SW 1271 (cell line): ENCODE measurements at regions not wholly inside any gene's neighbourhood (a gene's known extent, or its start where the extent isn't known, plus 50 kb on each side); places are given as distances from the start of the nearest gene placed in this dataset.
"Not testable (repeated sequence)": the region's sequence is repeated elsewhere in the genome, so short reads cannot be mapped to it uniquely, and the experiment has no call there.

Experiments
- DNase-seq, 2 experiments: peaks; one replicate each; lab custom pipeline; 2025; lab: John Stamatoyannopoulos, UW

DNA sequence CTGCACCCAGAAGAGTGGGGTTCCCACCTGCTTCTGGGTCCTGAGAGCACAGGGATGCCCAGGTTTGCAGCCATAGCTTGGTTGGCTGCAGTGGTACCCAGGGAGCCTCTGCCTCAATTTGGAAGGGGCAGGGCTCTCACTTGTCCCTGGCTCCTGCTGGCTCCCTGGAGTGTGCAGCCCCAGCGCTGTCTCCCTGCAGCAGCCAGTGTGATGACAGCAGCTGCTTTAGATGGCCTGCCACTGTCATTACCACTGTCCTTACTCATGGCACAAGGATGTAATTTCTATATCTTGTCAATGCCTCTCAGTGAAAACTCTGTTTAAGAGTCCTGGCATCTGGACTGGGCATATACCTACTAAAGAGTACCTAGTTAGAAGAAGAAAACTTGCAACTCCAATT, 250.9 kb downstream of the KIF20B start:
- no peak for DNase-seq

DNA sequence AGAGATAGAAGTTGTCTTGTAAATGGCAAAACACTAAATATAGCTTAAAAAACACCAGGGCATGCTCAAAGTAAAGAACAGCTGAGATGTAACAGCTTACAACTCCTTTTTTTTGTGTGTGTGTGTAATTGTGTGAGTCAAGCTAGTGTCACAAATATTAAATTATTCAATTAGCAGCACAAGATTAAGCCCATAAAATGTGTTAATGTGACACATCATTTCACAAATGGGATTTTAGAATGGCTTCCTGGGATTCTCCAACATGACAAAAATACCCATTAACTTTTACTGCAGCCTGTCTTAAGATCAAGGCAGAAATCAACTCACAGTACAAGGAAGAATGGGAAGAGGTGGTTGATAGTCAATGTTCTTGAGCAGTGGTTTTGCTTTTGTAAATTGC, 251.4 kb downstream of the KIF20B start:
- DNase-seq, result no peak

- DNase-seq, result no peak
Measured at GRCh38 chr10:89954061-89954460, 252.7 kb downstream of the KIF20B start.

DNA sequence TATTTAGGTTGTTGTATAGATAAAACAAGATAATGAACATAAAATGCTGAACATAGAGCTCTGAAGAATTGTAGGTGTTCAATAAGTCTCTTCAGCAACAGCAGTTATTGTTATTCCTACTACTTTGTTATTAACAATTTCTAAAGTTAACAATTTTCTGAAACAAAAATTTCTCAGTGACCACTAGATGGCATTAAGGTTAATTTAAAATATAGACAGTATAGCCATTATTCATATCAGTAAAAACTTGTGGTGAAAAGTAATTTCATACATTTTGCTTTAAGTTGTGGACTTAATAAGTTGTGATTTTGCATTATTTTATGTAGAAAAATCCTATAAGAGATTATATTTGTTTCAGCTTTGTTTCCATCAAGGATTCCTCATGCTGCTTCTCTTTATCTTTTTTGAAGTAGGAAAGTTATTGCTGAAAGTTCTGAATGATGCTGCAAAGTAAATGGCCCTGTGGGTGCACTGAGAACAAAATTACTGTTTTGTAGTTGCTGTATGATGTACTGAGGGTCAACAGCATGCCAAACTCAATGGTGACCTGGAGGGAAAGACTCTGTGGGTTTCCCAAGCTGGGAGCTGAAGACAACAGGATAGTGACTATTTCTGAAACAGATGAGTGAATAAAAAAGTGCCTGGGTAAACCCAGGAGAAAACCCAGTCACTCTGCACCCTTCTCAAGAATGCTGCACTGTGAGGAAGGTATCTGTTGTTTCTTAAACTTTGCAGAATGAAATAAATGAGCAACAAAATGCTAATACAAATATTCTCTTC, 253.6 kb downstream of the KIF20B start:
- DNase-seq, result peak in 1 of 2 experiments; percentile 16

DNA sequence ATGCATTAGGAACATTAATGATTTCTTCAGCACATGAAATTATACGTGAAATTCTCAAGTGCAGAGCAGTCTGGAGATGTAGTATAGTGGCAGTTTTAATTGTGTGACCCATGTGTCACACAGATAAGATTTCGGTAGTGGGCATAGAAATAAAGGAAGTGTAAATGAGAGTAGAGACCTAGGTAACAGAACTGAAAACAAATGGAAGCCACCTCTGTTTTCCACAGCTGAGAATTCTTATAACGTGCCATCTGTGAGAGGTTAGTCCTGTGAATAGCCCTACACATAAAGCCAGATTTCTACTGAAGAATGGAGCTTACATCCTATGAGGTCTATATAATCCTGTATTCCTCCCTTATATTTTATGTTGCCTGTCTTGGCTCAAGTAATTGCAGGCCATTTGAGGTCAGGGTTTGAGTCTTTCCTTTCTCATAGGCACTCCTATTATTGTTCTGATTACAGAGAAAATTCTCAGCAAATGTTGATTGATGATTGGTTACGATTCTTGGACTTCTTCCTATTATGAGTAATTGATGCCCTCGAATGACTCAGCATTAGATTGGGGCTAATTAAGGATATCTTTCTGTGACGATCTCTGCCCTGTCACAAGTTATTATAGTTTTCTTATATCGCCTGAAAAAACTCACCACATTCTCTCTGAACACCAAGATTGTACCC, 258.2 kb downstream of the KIF20B start:
- DNase-seq, result no peak

DNA sequence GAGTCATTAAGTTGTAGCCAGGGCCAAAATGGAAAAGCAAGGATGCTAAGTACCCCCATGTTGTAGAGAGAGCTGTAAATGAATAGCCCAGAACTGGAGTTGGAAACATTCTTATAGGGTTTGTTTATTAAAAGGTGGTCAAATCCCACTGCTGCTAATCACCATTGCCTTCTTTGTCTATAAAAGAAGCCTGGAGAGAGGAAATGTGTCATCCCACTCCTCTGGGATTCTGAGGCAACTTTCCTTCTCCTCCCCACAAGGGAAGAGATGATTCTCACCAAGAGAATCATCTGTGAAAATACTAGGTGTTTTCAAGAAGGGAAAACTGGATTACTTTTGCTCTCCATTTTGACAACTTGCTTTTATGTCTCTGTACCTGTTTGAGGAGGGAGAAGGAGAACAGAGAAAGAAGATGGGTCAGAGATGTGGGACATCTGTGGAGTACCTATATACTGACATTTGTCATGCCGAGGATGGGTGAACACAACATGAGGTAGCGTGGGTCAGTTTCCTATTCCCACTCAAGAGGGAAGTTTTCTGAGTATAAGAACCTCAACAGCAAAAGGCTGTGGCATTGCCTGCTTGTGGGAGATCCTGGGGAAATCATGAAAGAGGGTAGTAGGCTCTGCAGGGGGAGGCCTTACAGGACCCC, 262.2 kb downstream of the KIF20B start:
- no peak for DNase-seq

- no peak for DNase-seq
Measured at GRCh38 chr10:89966211-89966610, 264.8 kb downstream of the KIF20B start.

GRCh38 chr10:89973326-89973725, 271.9 kb downstream of the KIF20B start:
- DNase-seq, result no peak

GRCh38 chr10:89975071-89975470, 273.7 kb downstream of the KIF20B start:
- DNase-seq, result no peak

- DNase-seq, result no peak
Measured at GRCh38 chr10:89975771-89976170, 274.4 kb downstream of the KIF20B start.

DNA sequence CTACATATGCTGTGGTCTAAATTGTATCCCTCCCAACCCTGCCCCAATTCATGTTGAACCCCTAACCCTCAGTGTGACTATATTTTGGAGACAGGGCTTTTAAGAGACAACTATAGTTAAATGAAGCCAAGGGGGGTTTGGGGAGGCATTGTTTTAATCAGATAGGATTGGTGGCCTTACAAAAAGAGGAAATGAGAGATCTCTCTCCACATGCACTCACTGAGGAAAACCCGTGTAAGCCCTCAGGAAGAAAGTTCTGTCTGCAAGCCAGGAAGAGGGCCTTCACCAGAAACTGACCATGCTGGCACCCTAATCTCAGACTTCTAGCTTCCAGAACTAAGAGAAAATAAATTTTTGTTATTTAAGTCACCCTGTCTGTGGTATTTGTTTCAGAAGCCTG, 276.7 kb downstream of the KIF20B start:
- DNase-seq, result no peak

DNA sequence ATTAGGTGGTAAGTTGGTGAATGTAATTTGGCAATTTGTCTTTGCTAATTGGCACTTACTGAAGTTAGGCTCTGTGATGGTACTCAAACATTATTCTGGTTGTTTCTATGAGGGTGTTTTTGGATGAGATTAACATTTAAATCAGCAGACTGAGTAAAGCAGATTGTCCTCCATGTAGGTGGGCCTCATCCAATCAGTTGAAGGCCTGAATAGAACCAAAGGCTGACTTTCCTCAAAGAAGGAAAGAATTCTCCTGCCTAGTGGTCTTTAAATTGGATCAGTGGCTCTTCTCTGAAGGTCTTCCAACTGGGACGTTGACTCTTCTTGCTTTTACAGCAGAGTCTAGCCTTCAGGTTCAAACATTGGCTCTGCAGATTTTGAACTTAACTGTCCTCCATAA, 278.3 kb downstream of the KIF20B start:
- DNase-seq, result no peak

DNA sequence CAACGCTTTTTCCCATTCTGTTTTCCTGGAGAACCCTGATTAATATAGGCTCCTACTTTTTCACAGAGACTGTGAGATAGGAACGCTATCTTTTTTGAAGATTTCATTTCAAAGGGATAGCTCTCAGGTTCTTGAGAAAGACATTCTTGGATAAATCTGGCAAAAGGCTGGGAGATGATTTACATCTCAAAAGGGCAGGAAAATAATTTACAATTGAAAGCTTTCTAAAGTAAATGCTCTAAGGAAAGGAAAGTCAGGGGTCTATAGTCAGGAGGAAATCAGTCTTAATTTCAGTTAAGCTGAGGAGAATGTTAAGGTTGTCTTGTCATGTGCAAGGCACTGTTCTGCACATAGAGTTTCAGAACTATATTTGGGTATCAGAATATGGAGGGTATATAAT, 278.8 kb downstream of the KIF20B start:
- DNase-seq, result no peak

GRCh38 chr10:89981891-89982290, 280.5 kb downstream of the KIF20B start:
- no peak for DNase-seq

DNA sequence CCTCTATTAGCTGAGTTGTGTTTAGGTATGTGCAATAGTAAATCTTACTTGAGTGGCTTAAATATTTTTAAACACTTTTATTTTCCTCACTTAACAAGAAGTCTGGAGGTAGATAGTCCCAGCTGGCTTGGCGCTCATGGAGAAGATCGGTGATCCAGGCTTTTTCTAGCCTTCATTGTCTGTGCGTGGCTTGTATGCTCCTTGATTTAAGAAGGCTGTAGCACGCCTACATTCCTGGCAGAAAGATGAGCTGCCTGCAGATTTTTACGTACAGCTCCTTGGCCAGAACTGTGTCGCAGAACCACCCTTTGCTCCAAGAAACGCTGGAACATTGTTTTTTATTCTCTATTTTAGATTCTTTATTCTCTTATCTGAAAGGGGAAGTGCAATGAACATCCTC, 284.1 kb downstream of the KIF20B start:
- DNase-seq, result no peak

- not testable (repeated sequence) for DNase-seq
Measured at GRCh38 chr10:89988361-89988760, 287.0 kb downstream of the KIF20B start.

DNA sequence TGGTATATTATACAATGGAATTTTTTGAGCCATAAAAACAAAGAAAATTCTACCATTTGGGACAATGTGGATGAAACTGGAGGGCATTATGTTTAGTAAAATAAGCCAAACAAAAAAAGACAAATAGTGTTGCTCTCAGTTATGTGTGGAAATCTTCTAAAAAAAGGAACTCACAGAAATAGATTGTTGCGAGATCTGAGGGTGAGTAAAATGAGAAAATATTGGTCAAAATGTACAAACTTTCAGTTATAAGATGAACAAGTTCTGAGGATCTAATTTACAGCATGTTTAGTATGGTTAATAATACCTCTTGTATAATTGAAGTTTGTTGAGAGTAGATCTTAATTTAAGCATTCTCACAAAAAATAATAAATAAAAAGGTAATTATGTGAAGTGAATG, 291.2 kb downstream of the KIF20B start:
- DNase-seq, result no peak

DNA sequence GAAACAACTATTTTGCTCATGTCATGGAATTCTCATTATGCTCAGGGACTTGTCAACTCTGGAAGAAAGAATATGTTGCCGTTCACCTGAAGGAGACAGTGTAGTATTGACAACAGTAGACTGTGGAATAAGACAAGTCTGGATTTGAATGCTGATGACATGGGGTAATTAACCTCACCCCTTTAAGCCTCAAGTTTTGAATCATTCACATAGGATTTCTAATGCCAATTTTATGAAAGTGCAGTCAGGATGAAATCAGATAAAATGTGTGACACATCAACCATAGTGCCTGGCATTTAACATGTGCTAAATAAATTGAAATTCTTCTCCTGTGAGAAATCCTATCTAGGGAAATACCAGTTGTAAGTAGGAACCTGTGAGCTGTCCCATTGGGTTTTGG, 305.8 kb downstream of the KIF20B start:
- DNase-seq, result no peak

DNA sequence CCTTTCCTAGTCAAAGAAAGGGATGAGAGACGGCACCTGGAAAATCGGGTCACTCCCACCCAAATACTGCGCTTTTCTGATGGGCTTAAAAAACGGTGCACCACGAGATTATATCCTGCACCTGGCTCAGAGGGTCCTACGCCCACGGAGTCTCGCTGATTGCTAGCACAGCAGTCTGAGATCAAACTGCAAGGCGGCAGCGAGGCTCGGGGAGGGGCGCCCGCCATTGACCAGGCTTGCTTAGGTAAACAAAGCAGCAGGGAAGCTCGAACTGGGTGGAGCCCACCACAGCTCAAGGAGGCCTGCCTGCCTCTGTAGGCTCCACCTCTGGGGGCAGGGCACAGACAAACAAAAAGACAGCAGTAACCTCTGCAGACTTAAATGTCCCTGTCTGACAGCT, 309.9 kb downstream of the KIF20B start:
- DNase-seq, result not testable (repeated sequence)

GRCh38 chr10:90018819-90019218, 317.4 kb downstream of the KIF20B start:
- no peak for DNase-seq

- no peak for DNase-seq
Measured at GRCh38 chr10:90020506-90020905, 319.1 kb downstream of the KIF20B start.

- no peak for DNase-seq
Measured at GRCh38 chr10:90023950-90024349, 322.6 kb downstream of the KIF20B start.

- no peak for DNase-seq
Measured at GRCh38 chr10:90028312-90028711, 326.9 kb downstream of the KIF20B start.
